HEK293 (cell line): ENCODE measurements at regions not wholly inside any gene's neighbourhood (a gene's known extent, or its start where the extent isn't known, plus 50 kb on each side); places are given as distances from the start of the nearest gene placed in this dataset.
A peak's percentile ranks its signal among the peaks of the same experiment; 100 is the strongest.
"Not testable (repeated sequence)": the region's sequence is repeated elsewhere in the genome, so short reads cannot be mapped to it uniquely, and the experiment has no call there.

Source experiments
- CTCF ChIA-PET: fragments of 350-600 bp; formaldehyde crosslinking; extraction: SDS; loops from one replicate; lab custom pipeline; 2021; ENCODE audit warnings: antibody characterized with exemption; lab: Yijun Ruan, JAX
- POLR2A ChIA-PET: fragments of 300-600 bp; formaldehyde crosslinking; extraction: SDS; loops from one replicate; lab custom pipeline; 2020; ENCODE audit warnings: antibody characterized with exemption, inconsistent platforms; lab: Yijun Ruan, JAX
- H3K27ac ChIP-seq: fragments of 200-500 bp; sonication (Bioruptor generic); 2 replicates; pipeline ENCODE4 v1.5.1; 2014; ENCODE audit warnings: low read depth, low read length, control low read depth, inconsistent platforms; ENCODE audit errors: extremely low read depth
- H3K36me3 ChIP-seq, 2 experiments: fragments of 200-500 bp in 1 of 2; sonication (Bioruptor generic) in 1 of 2; 1 replicate in 1 of 2; 2 replicates in 1 of 2; pipeline ENCODE4 v1.5.1; 2014 to 2017; ENCODE audit warnings: inconsistent platforms in 2 of 2, low read length in 2 of 2; ENCODE audit not compliant: control insufficient read depth in 2 of 2, insufficient read depth in 1 of 2
- H3K4me1 ChIP-seq: fragments of 200-500 bp; sonication (Bioruptor generic); 2 replicates; pipeline ENCODE4 v1.5.1; 2014; ENCODE audit warnings: mild to moderate bottlenecking, low read length, inconsistent platforms; ENCODE audit not compliant: control insufficient read depth, insufficient read depth
- H3K4me3 ChIP-seq: 2 replicates; pipeline ENCODE4 v1.5.1; 2011; ENCODE audit warnings: low read depth, mild to moderate bottlenecking, control low read depth, low read length, moderate library complexity
- H3K9me3 ChIP-seq: fragments of 200-500 bp; sonication (Bioruptor generic); 2 replicates; pipeline ENCODE4 v1.5.1; 2014; ENCODE audit warnings: low read depth, low read length, inconsistent platforms; ENCODE audit not compliant: control insufficient read depth, insufficient read depth
- AEBP2 ChIP-seq: fragments of 450-650 bp; formaldehyde crosslinking; IDR thresholded peaks from 2 replicates; pipeline ENCODE4 v1.5.1; 2016; ENCODE audit warnings: missing biosample characterization, missing genetic modification characterization, borderline replicate concordance
- REST ChIP-seq: fragments of 450-650 bp; formaldehyde crosslinking; IDR thresholded peaks from 2 replicates; pipeline ENCODE4 v1.5.1; 2016; ENCODE audit warnings: missing biosample characterization, missing genetic modification characterization
- ZBTB11 ChIP-seq: fragments of 450-650 bp; formaldehyde crosslinking; conservative IDR thresholded peaks from 2 replicates; pipeline ENCODE4 v1.5.1; 2016; ENCODE audit warnings: low read depth, missing biosample characterization, missing genetic modification characterization
- ZBTB21 ChIP-seq: fragments of 450-650 bp; formaldehyde crosslinking; IDR thresholded peaks from 2 replicates; pipeline ENCODE4 v1.5.1; 2017; ENCODE audit warnings: missing biosample characterization, missing genetic modification characterization
- ZBTB8A ChIP-seq: fragments of 450-650 bp; formaldehyde crosslinking; IDR thresholded peaks from 2 replicates; pipeline ENCODE4 v1.5.1; 2016; ENCODE audit warnings: missing biosample characterization, missing genetic modification characterization
- ZNF140 ChIP-seq: fragments of 450-650 bp; formaldehyde crosslinking; IDR thresholded peaks from 2 replicates; pipeline ENCODE4 v1.5.1; 2016; ENCODE audit warnings: missing biosample characterization, missing genetic modification characterization
- ZNF202 ChIP-seq: fragments of 450-650 bp; formaldehyde crosslinking; IDR thresholded peaks from 2 replicates; pipeline ENCODE4 v1.5.1; 2016; ENCODE audit warnings: missing biosample characterization, missing genetic modification characterization, borderline replicate concordance
- ZNF266 ChIP-seq: fragments of 450-650 bp; formaldehyde crosslinking; IDR thresholded peaks from 2 replicates; pipeline ENCODE4 v1.5.1; 2016; ENCODE audit warnings: missing biosample characterization, missing genetic modification characterization, low read depth
- ZNF341 ChIP-seq: fragments of 450-650 bp; formaldehyde crosslinking; IDR thresholded peaks from 2 replicates; pipeline ENCODE4; 2016; ENCODE audit warnings: low read depth, missing biosample characterization, missing genetic modification characterization
- ZNF394 ChIP-seq: fragments of 450-650 bp; formaldehyde crosslinking; IDR thresholded peaks from 2 replicates; pipeline ENCODE4 v1.5.1; 2016; ENCODE audit warnings: missing biosample characterization, missing genetic modification characterization, mild to moderate bottlenecking, moderate library complexity, borderline replicate concordance
- ZNF426 ChIP-seq: fragments of 450-650 bp; formaldehyde crosslinking; IDR thresholded peaks from 2 replicates; pipeline ENCODE4 v1.5.1; 2017; ENCODE audit warnings: missing biosample characterization, missing genetic modification characterization, mild to moderate bottlenecking, inconsistent platforms, moderate library complexity
- ZNF433 ChIP-seq: fragments of 450-650 bp; formaldehyde crosslinking; IDR thresholded peaks from 2 replicates; pipeline ENCODE4 v1.5.1; 2016; ENCODE audit warnings: missing biosample characterization, missing genetic modification characterization, low read depth
- ZNF510 ChIP-seq: fragments of 450-650 bp; formaldehyde crosslinking; IDR thresholded peaks from 2 replicates; pipeline ENCODE4 v1.5.1; 2018; ENCODE audit warnings: mild to moderate bottlenecking, missing genetic modification characterization, missing biosample characterization; ENCODE audit not compliant: insufficient replicate concordance
- ZNF529 ChIP-seq: fragments of 450-650 bp; formaldehyde crosslinking; IDR thresholded peaks from 2 replicates; pipeline ENCODE4 v1.5.1; 2017; ENCODE audit warnings: missing genetic modification characterization, missing biosample characterization; ENCODE audit not compliant: insufficient replicate concordance
- ZNF555 ChIP-seq: fragments of 450-650 bp; formaldehyde crosslinking; conservative IDR thresholded peaks from 2 replicates; pipeline ENCODE4 v1.5.1; 2017; ENCODE audit warnings: missing biosample characterization, mild to moderate bottlenecking, missing genetic modification characterization, inconsistent platforms
- ZNF623 ChIP-seq: fragments of 450-650 bp; formaldehyde crosslinking; IDR thresholded peaks from 2 replicates; pipeline ENCODE4 v1.5.1; 2016; ENCODE audit warnings: missing biosample characterization, missing genetic modification characterization
- ZNF629 ChIP-seq: fragments of 450-650 bp; formaldehyde crosslinking; IDR thresholded peaks from 2 replicates; pipeline ENCODE4 v1.5.1; 2017; ENCODE audit warnings: missing biosample characterization, missing genetic modification characterization
- ZNF654 ChIP-seq: fragments of 450-650 bp; formaldehyde crosslinking; IDR thresholded peaks from 2 replicates; pipeline ENCODE4 v1.5.1; 2016; ENCODE audit warnings: low read depth, missing biosample characterization, missing genetic modification characterization
- ZXDB ChIP-seq: fragments of 450-650 bp; formaldehyde crosslinking; IDR thresholded peaks from 2 replicates; pipeline ENCODE4 v1.5.1; 2016; ENCODE audit warnings: missing biosample characterization, missing genetic modification characterization
- TF ChIP-seq, protein P1 (sequence below): fragments of 450-650 bp; formaldehyde crosslinking; conservative IDR thresholded peaks from 2 replicates; pipeline ENCODE4 v1.5.1; 2016; ENCODE audit warnings: low read depth, missing biosample characterization, missing genetic modification characterization

- TF ChIP-seq ZNF394 (tag by site-specific recombination) (peak; percentile 89), ZNF341 (peak; percentile 11; the same call in 1 of the 2 replicates), ZNF202 (tag by site-specific recombination) (peak; percentile 50; the same call in 1 of the 2 replicates), ZNF555 (peak; percentile 83), ZBTB11 (tag by site-specific recombination) (peak; percentile 77), ZNF654 (tag by site-specific recombination) (peak; percentile 26), ZNF426 (peak; percentile 85), ZNF529 (tag by site-specific recombination) (peak; percentile 48), ZNF623 (peak; percentile 70), ZNF433 (tag by site-specific recombination) (0 out of 2 replicates have a peak, but pooled peaks have one; percentile 27), ZNF629 (tag by site-specific recombination) (0 out of 2 replicates have a peak, but pooled peaks have one; percentile 31), ZXDB (tag by site-specific recombination) (0 out of 2 replicates have a peak, but pooled peaks have one; percentile 28), ZNF266 (0 out of 2 replicates have a peak, but pooled peaks have one; percentile 34), ZBTB8A (peak; percentile 63), AEBP2 (tag by site-specific recombination) (0 out of 2 replicates have a peak, but pooled peaks have one; percentile 29), ZNF140 (peak; percentile 62; the same call in 1 of the 2 replicates), ZNF510 (tag by site-specific recombination) (peak; percentile 52), REST (tag by site-specific recombination) (peak; percentile 67; the same call in 1 of the 2 replicates), ZBTB21 (tag by site-specific recombination) (0 out of 2 replicates have a peak, but pooled peaks have one; percentile 15)
- TF ChIP-seq, protein P1, sequence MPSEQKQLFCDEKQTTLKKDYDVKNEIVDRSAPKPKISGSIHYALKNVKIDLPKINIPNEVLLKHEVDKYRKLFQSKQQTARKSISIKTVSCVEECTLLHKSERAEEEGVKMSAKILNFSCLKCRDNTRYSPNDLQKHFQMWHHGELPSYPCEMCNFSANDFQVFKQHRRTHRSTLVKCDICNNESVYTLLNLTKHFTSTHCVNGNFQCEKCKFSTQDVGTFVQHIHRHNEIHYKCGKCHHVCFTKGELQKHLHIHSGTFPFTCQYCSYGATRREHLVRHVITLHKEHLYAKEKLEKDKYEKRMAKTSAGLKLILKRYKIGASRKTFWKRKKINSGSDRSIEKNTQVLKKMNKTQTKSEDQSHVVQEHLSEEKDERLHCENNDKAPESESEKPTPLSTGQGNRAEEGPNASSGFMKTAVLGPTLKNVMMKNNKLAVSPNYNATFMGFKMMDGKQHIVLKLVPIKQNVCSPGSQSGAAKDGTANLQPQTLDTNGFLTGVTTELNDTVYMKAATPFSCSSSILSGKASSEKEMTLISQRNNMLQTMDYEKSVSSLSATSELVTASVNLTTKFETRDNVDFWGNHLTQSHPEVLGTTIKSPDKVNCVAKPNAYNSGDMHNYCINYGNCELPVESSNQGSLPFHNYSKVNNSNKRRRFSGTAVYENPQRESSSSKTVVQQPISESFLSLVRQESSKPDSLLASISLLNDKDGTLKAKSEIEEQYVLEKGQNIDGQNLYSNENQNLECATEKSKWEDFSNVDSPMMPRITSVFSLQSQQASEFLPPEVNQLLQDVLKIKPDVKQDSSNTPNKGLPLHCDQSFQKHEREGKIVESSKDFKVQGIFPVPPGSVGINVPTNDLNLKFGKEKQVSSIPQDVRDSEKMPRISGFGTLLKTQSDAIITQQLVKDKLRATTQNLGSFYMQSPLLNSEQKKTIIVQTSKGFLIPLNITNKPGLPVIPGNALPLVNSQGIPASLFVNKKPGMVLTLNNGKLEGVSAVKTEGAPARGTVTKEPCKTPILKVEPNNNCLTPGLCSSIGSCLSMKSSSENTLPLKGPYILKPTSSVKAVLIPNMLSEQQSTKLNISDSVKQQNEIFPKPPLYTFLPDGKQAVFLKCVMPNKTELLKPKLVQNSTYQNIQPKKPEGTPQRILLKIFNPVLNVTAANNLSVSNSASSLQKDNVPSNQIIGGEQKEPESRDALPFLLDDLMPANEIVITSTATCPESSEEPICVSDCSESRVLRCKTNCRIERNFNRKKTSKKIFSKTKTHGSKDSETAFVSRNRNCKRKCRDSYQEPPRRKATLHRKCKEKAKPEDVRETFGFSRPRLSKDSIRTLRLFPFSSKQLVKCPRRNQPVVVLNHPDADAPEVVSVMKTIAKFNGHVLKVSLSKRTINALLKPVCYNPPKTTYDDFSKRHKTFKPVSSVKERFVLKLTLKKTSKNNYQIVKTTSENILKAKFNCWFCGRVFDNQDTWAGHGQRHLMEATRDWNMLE: peak; percentile 80
- POLR2A ChIA-PET: not testable (repeated sequence)
- CTCF ChIA-PET: interaction anchor here (0.7 kb wide), 1 partner anchor 496 kb away, joined by 3 read pairs; no protein-coding TSS in a partner anchor
Observed at GRCh38 chr6:94687255-94687654, 890.1 kb upstream of the MANEA start.

More at GRCh38 chr6:94687255-94687654, 890.1 kb upstream of the MANEA start:
- H3K27ac ChIP-seq, H3K9me3 ChIP-seq, H3K36me3 ChIP-seq, H3K4me1 ChIP-seq, H3K4me3 ChIP-seq: not testable (repeated sequence)
